ENCODE measurements at regions not wholly inside any gene's neighbourhood (a gene's known extent, or its start where the extent isn't known, plus 50 kb on each side); places are given as distances from the start of the nearest gene placed in this dataset.
"Not testable (repeated sequence)": the region's sequence is repeated elsewhere in the genome, so short reads cannot be mapped to it uniquely, and the experiment has no call there.

GRCh38 chr11:13216711-13217075, 60.9 kb upstream of the BMAL1 start:
- Mint-ChIP-seq H3K9me3 (no peaks in the 10 kb centered on the region), H3K36me3 (ENCODE audit: low read depth) (no peaks in the 10 kb centered on the region), H3K4me1 (no peaks in the 10 kb centered on the region), H3K4me3 (no peak overlapping the region), H3K27me3 (ENCODE audit: low read depth) (peaks cover 8% of the 10 kb centered on the region), H3K27ac (no peak overlapping the region)
- TF ChIP-seq, protein P1, sequence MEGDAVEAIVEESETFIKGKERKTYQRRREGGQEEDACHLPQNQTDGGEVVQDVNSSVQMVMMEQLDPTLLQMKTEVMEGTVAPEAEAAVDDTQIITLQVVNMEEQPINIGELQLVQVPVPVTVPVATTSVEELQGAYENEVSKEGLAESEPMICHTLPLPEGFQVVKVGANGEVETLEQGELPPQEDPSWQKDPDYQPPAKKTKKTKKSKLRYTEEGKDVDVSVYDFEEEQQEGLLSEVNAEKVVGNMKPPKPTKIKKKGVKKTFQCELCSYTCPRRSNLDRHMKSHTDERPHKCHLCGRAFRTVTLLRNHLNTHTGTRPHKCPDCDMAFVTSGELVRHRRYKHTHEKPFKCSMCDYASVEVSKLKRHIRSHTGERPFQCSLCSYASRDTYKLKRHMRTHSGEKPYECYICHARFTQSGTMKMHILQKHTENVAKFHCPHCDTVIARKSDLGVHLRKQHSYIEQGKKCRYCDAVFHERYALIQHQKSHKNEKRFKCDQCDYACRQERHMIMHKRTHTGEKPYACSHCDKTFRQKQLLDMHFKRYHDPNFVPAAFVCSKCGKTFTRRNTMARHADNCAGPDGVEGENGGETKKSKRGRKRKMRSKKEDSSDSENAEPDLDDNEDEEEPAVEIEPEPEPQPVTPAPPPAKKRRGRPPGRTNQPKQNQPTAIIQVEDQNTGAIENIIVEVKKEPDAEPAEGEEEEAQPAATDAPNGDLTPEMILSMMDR (IDR thresholded peaks at IDR 0.05; ENCODE audit: unreplicated experiment in 3 of 3), result no peak

- H3K4me3 Mint-ChIP-seq; H3K27me3 Mint-ChIP-seq (ENCODE audit: low read depth); H3K9me3 Mint-ChIP-seq; H3K4me1 Mint-ChIP-seq; H3K27ac Mint-ChIP-seq; H3K36me3 Mint-ChIP-seq (ENCODE audit: low read depth): not testable (repeated sequence)
Measured at GRCh38 chr11:13218685-13219084, 58.9 kb upstream of the BMAL1 start.

DNA sequence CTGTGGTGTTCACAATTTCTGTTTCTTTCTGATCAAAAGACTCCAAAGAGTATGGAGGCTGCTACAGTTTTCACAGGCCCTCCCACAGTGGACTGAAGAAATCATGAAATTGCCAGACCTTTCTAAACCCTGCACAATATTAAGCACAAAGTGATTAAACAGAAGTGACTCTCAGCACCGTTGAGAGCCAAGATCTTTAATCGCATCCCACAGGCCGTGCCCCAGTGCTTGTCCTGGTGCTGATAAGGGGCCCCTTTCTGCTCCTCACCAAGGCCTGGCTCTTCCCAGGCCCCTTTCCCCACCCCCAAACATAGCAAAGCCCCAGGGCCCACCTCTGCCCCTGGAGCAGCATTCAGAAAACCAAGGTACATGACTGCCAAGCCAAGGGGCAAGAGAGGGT, 57.4 kb upstream of the BMAL1 start:
- TF ChIP-seq, protein P1 (IDR thresholded peaks at IDR 0.05; ENCODE audit: unreplicated experiment in 3 of 3), result no peak
- Mint-ChIP-seq H3K36me3 (ENCODE audit: low read depth) (no peaks in the 10 kb centered on the region), H3K4me1 (peaks cover 5% of the 10 kb centered on the region), H3K4me3 (no peak overlapping the region), H3K9me3 (no peaks in the 10 kb centered on the region), H3K27ac (no peak overlapping the region), H3K27me3 (ENCODE audit: low read depth) (peaks cover 3% of the 10 kb centered on the region)

GRCh38 chr11:13221722-13222121, 55.9 kb upstream of the BMAL1 start:
- Mint-ChIP-seq H3K27ac (no peak overlapping the region), H3K4me1 (peaks cover 5% of the 10 kb centered on the region), H3K36me3 (ENCODE audit: low read depth) (no peaks in the 10 kb centered on the region), H3K27me3 (ENCODE audit: low read depth) (no peaks in the 10 kb centered on the region), H3K9me3 (no peaks in the 10 kb centered on the region), H3K4me3 (no peak overlapping the region)
- TF ChIP-seq, protein P1 (IDR thresholded peaks at IDR 0.05; ENCODE audit: unreplicated experiment in 3 of 3), result no peak

DNA sequence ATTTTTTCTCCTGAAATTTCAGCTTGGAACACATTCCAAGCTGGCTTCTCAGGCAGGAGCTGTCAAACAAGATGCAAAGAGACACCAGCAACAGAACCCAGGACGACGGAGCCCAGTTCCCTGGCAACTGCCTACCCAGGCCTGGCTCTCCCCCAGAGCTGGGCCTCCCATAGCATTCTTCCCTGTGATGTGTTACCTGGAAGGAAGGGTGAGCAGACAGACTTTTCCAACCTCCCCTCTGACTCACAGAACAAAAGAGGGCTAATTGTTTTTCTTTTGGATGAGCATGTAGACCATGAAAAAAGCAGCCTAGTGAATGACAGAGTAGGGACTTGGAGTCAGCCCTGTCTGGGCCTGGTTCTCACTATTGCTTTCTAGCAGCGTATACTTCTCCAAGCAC, 55.3 kb upstream of the BMAL1 start:
- Mint-ChIP-seq H3K9me3 (no peaks in the 10 kb centered on the region), H3K4me3 (no peak overlapping the region), H3K27me3 (ENCODE audit: low read depth) (no peaks in the 10 kb centered on the region), H3K27ac (no peak overlapping the region), H3K36me3 (ENCODE audit: low read depth) (no peaks in the 10 kb centered on the region), H3K4me1 (peaks cover 5% of the 10 kb centered on the region)
- TF ChIP-seq, protein P1 (IDR thresholded peaks at IDR 0.05; ENCODE audit: unreplicated experiment in 3 of 3), result no peak

GRCh38 chr11:13223112-13223511, 54.5 kb upstream of the BMAL1 start:
- Mint-ChIP-seq H3K27me3 (ENCODE audit: low read depth) (no peaks in the 10 kb centered on the region), H3K4me1 (peaks cover 5% of the 10 kb centered on the region), H3K9me3 (no peaks in the 10 kb centered on the region), H3K4me3 (no peak overlapping the region), H3K27ac (no peak overlapping the region), H3K36me3 (ENCODE audit: low read depth) (no peaks in the 10 kb centered on the region)
- TF ChIP-seq, protein P1 (IDR thresholded peaks at IDR 0.05; ENCODE audit: unreplicated experiment in 3 of 3), result no peak

GRCh38 chr11:13224324-13224723, 53.3 kb upstream of the BMAL1 start:
- no peak overlapping the region for H3K4me3 Mint-ChIP-seq
- no peaks in the 10 kb centered on the region for H3K9me3 Mint-ChIP-seq
- TF ChIP-seq, protein P1 (IDR thresholded peaks at IDR 0.05; ENCODE audit: unreplicated experiment in 3 of 3), result no peak
- peaks cover 5% of the 10 kb centered on the region for H3K27me3 Mint-ChIP-seq (ENCODE audit: low read depth)
- H3K27ac Mint-ChIP-seq, result no peak overlapping the region
- H3K4me1 Mint-ChIP-seq, result peaks cover 17% of the 10 kb centered on the region
- no peaks in the 10 kb centered on the region for H3K36me3 Mint-ChIP-seq (ENCODE audit: low read depth)

Measured in nephron (organoid).